ENCODE measurements at regions not wholly inside any gene's neighbourhood (a gene's known extent, or its start where the extent isn't known, plus 50 kb on each side); places are given as distances from the start of the nearest gene placed in this dataset.
A peak's percentile ranks its signal among the peaks of the same experiment; 100 is the strongest.

DNA sequence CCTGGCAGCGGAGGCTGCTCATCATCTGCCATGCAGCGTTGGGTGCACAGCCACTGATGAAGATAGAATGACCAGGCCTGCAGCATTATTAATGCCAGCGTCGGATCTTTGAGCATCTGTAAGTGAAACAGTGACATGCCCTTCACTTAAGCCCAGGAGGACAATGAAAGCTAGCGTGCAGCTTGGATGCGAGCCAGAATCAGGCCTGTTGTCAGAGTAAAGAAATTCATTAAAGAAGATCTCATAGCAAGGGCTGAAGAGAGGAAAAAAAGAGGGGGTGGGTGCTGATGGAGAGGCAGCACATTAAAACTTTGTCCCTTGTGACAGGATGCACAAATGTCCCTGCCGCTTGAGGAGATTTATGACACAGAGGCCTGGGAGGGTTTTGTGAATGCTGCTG lies 186.1 kb upstream of the MAST4 start:
- WGBS (ENCODE audit: low lambda C conversion rate), result 46% methylated on average over 5 of the region's 7 CpGs
- POLR2A ChIA-PET, result no interaction called here

DNA sequence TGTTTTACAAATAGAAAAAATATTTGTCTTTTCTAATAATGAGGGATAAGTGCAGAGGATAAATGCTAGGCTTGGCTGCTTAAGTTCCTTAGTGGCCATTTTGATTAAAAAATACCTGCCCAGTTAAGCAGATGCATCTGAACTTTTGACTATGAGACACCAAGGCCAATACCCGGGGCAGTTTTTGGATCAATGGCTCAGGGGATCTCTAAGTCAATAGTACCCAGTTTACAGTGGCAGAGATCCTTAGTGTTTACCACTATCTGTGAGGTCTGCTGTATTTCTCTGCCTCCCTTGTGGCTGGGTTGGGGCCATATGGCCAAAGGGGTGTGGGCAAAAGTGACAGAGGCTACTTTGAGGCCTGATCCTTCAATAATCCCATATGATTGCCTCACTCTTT lies 184.5 kb upstream of the MAST4 start:
- TF ChIP-seq JUND (IDR thresholded peaks at IDR 0.05) (no peak), NFIC (IDR thresholded peaks at IDR 0.05; ENCODE audit: borderline replicate concordance) (no peak), YY1 (IDR thresholded peaks at IDR 0.05; ENCODE audit: low read depth) (no peak), RCOR1 (IDR thresholded peaks at IDR 0.05; ENCODE audit: low read length) (no peak), CHD2 (IDR thresholded peaks at IDR 0.05; ENCODE audit: low read length, partially characterized antibody) (no peak), GABPA (IDR thresholded peaks at IDR 0.05; ENCODE audit: low read depth) (no peak), EZH2phosphoT487 (IDR thresholded peaks at IDR 0.05; ENCODE audit: borderline replicate concordance, low read depth) (no peak), TCF12 (IDR thresholded peaks at IDR 0.05) (no peak), FOSL2 (IDR thresholded peaks at IDR 0.05; ENCODE audit: borderline replicate concordance, low read depth) (no peak), POLR2AphosphoS5 (IDR thresholded peaks at IDR 0.05; ENCODE audit: low read depth, low read length) (no peak), RFX5 (IDR thresholded peaks at IDR 0.05; ENCODE audit: low read length) (no peak), MXI1 (IDR thresholded peaks at IDR 0.05; ENCODE audit: low read depth, low read length) (no peak), RAD21 (IDR thresholded peaks at IDR 0.05; ENCODE audit: low read length) (no peak), TAF1 (IDR thresholded peaks at IDR 0.05; ENCODE audit: borderline replicate concordance, low read depth, low read length) (no peak), ELF1 (IDR thresholded peaks at IDR 0.05) (no peak), GATA2 (CRISPR knock-in tag; IDR thresholded peaks at IDR 0.05) (no peak), NRF1 (IDR thresholded peaks at IDR 0.05; ENCODE audit: low read depth, low read length) (no peak)
- TF ChIP-seq, protein P1, sequence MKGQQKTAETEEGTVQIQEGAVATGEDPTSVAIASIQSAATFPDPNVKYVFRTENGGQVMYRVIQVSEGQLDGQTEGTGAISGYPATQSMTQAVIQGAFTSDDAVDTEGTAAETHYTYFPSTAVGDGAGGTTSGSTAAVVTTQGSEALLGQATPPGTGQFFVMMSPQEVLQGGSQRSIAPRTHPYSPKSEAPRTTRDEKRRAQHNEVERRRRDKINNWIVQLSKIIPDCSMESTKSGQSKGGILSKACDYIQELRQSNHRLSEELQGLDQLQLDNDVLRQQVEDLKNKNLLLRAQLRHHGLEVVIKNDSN (IDR thresholded peaks at IDR 0.05; ENCODE audit: borderline replicate concordance, low read depth), result no peak
- TF ChIP-seq, protein P2, sequence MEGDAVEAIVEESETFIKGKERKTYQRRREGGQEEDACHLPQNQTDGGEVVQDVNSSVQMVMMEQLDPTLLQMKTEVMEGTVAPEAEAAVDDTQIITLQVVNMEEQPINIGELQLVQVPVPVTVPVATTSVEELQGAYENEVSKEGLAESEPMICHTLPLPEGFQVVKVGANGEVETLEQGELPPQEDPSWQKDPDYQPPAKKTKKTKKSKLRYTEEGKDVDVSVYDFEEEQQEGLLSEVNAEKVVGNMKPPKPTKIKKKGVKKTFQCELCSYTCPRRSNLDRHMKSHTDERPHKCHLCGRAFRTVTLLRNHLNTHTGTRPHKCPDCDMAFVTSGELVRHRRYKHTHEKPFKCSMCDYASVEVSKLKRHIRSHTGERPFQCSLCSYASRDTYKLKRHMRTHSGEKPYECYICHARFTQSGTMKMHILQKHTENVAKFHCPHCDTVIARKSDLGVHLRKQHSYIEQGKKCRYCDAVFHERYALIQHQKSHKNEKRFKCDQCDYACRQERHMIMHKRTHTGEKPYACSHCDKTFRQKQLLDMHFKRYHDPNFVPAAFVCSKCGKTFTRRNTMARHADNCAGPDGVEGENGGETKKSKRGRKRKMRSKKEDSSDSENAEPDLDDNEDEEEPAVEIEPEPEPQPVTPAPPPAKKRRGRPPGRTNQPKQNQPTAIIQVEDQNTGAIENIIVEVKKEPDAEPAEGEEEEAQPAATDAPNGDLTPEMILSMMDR (IDR thresholded peaks at IDR 0.05), result no peak
- TF ChIP-seq, protein P3, sequence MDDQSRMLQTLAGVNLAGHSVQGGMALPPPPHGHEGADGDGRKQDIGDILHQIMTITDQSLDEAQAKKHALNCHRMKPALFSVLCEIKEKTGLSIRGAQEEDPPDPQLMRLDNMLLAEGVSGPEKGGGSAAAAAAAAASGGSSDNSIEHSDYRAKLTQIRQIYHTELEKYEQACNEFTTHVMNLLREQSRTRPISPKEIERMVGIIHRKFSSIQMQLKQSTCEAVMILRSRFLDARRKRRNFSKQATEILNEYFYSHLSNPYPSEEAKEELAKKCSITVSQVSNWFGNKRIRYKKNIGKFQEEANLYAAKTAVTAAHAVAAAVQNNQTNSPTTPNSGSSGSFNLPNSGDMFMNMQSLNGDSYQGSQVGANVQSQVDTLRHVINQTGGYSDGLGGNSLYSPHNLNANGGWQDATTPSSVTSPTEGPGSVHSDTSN (IDR thresholded peaks at IDR 0.05), result no peak
- Histone ChIP-seq H3K79me2 (ENCODE audit: insufficient read depth) (no peaks in the 10 kb centered on the region), H3K9me2 (no peaks in the 10 kb centered on the region), H3K9me3 (no peaks in the 10 kb centered on the region), H2AFZ (ENCODE audit: low read depth) (no peak overlapping the region), H3K9ac (no peak overlapping the region), H3K4me1 (ENCODE audit: control insufficient read depth in 1 of 2, insufficient read depth in 2 of 2, low read depth in 1 of 2, low read length in 1 of 2) (peaks cover 0 to 9% of the 10 kb centered on the region in 2 experiments; a peak in 1 of 4 replicates), H3K4me2 (no peak overlapping the region), H3K27me3 (ENCODE audit: insufficient read depth) (no peaks in the 10 kb centered on the region), H3F3A (replicated peaks; ENCODE audit: insufficient read depth) (no peaks in the 10 kb centered on the region), H3K36me3 (replicated peaks in 1 of 2; ENCODE audit: control insufficient read depth in 1 of 2, insufficient read depth in 2 of 2, low read length in 1 of 2) (no peaks in the 10 kb centered on the region), H3K27ac (ENCODE audit: low read depth in 2 of 2, low read length in 1 of 2) (no peak overlapping the region), H3K4me3 (ENCODE audit: low read depth in 2 of 2, low read length in 1 of 2) (no peak overlapping the region), H4K20me1 (ENCODE audit: insufficient read depth) (no peaks in the 10 kb centered on the region)
- DNase-seq, result no peak
- CTCF ChIA-PET, result interaction anchor here (0.9 kb wide), 1 partner anchor 810 kb away, joined by 3 read pairs; no protein-coding TSS in a partner anchor
- WGBS (ENCODE audit: low lambda C conversion rate), result 13% methylated on average over 1 of the region's 1 CpG
- POLR2A ChIA-PET, result no interaction called here

More for the DNA sequence above, 186.1 kb upstream of the MAST4 start:
- Histone ChIP-seq H2AFZ (ENCODE audit: low read depth) (no peak overlapping the region), H4K20me1 (ENCODE audit: insufficient read depth) (no peaks in the 10 kb centered on the region), H3K36me3 (replicated peaks in 1 of 2; ENCODE audit: control insufficient read depth in 1 of 2, insufficient read depth in 2 of 2, low read length in 1 of 2) (no peaks in the 10 kb centered on the region), H3K27ac (ENCODE audit: low read depth in 2 of 2, low read length in 1 of 2) (no peak overlapping the region; a peak in 1 of 4 replicates), H3K9me2 (no peaks in the 10 kb centered on the region), H3K4me3 (ENCODE audit: low read depth in 2 of 2, low read length in 1 of 2) (no peak overlapping the region), H3K4me1 (ENCODE audit: control insufficient read depth in 1 of 2, insufficient read depth in 2 of 2, low read depth in 1 of 2, low read length in 1 of 2) (peaks cover 0 to 12% of the 10 kb centered on the region in 2 experiments; a peak in 1 of 4 replicates), H3K27me3 (ENCODE audit: insufficient read depth) (no peaks in the 10 kb centered on the region), H3K9ac (no peak overlapping the region), H3K9me3 (no peaks in the 10 kb centered on the region), H3K79me2 (ENCODE audit: insufficient read depth) (no peaks in the 10 kb centered on the region), H3K4me2 (no peak overlapping the region), H3F3A (replicated peaks; ENCODE audit: insufficient read depth) (no peaks in the 10 kb centered on the region)
- TF ChIP-seq RAD21 (IDR thresholded peaks at IDR 0.05; ENCODE audit: low read length), result 0 out of 2 replicates have a peak, but pooled peaks have one; percentile 9
- TF ChIP-seq RFX5 (IDR thresholded peaks at IDR 0.05; ENCODE audit: low read length), result no peak
- peak in 1 of 2 experiments; percentile 39; a peak in 1 of 4 replicates for TF ChIP-seq EP300 (IDR thresholded peaks at IDR 0.05; ENCODE audit: borderline replicate concordance in 1 of 2, low read depth in 1 of 2, low read length in 1 of 2)
- peak; percentile 55; the same call in 1 of the 2 replicates for TF ChIP-seq GATA2 (CRISPR knock-in tag; IDR thresholded peaks at IDR 0.05)
- TF ChIP-seq, protein P2 (IDR thresholded peaks at IDR 0.05), result no peak
- DNase-seq, result peak; percentile 36
- CTCF ChIA-PET, result no interaction called here
